H7 (cell line): ENCODE measurements at regions not wholly inside any gene's neighbourhood (a gene's known extent, or its start where the extent isn't known, plus 50 kb on each side); places are given as distances from the start of the nearest gene placed in this dataset.
"Not testable (repeated sequence)": the region's sequence is repeated elsewhere in the genome, so short reads cannot be mapped to it uniquely, and the experiment has no call there.

Experiments
- DNase-seq: peaks from one replicate; pipeline ENCODE4 v3.0.0; 2012
- H3K27me3 ChIP-seq: 2 replicates; pipeline ENCODE4 v1.6.0; 2011; ENCODE audit warnings: mild to moderate bottlenecking, low read length; ENCODE audit not compliant: control insufficient read depth, insufficient read depth
- H3K36me3 ChIP-seq: replicated peaks from 2 replicates; pipeline ENCODE4 v1.5.1; 2011; ENCODE audit warnings: low read length; ENCODE audit not compliant: control insufficient read depth, insufficient read depth
- H3K4me3 ChIP-seq: 2 replicates; pipeline ENCODE4 v1.5.1; 2011; ENCODE audit warnings: low read depth, mild to moderate bottlenecking, control low read depth, low read length, moderate library complexity; ENCODE audit not compliant: insufficient read depth

GRCh38 chr9:115524453-115525059 lies 406.6 kb upstream of the TNC start:
- Histone ChIP-seq H3K36me3 (peaks cover 39% of the 10 kb centered on the region), H3K4me3 (no peak overlapping the region), H3K27me3 (no peaks in the 10 kb centered on the region)
- DNase-seq, result peak; percentile 7

GRCh38 chr9:115525111-115526058 lies 407.4 kb upstream of the TNC start:
- DNase-seq, result no peak
- H3K27me3 ChIP-seq, result no peaks in the 10 kb centered on the region
- H3K4me3 ChIP-seq, result no peak overlapping the region
- peaks cover 36% of the 10 kb centered on the region for H3K36me3 ChIP-seq

- no peak for DNase-seq
- H3K4me3 ChIP-seq, result no peak overlapping the region
- no peaks in the 10 kb centered on the region for H3K27me3 ChIP-seq
- H3K36me3 ChIP-seq, result peaks cover 3% of the 10 kb centered on the region
These were observed 413.6 kb upstream of the TNC start for GRCh38 chr9:115531410-115532125.

- DNase-seq, result no peak
- Histone ChIP-seq H3K36me3 (peaks cover 2% of the 10 kb centered on the region; the same call in 1 of the 2 replicates), H3K27me3 (no peaks in the 10 kb centered on the region), H3K4me3 (no peak overlapping the region)
These were observed 415.6 kb upstream of the TNC start for GRCh38 chr9:115533511-115533910.

GRCh38 chr9:115540091-115540490 lies 422.1 kb upstream of the TNC start:
- Histone ChIP-seq H3K4me3 (no peak overlapping the region), H3K27me3 (no peaks in the 10 kb centered on the region), H3K36me3 (no peaks in the 10 kb centered on the region)
- DNase-seq, result no peak

GRCh38 chr9:115543511-115543910 lies 425.6 kb upstream of the TNC start:
- no peaks in the 10 kb centered on the region for H3K27me3 ChIP-seq
- H3K4me3 ChIP-seq, result no peak overlapping the region
- no peak for DNase-seq
- no peaks in the 10 kb centered on the region for H3K36me3 ChIP-seq

GRCh38 chr9:115548609-115549260 lies 430.8 kb upstream of the TNC start:
- H3K4me3 ChIP-seq, result no peak overlapping the region
- no peak for DNase-seq
- H3K27me3 ChIP-seq, result no peaks in the 10 kb centered on the region
- H3K36me3 ChIP-seq, result no peaks in the 10 kb centered on the region

GRCh38 chr9:115551396-115551795 lies 433.4 kb upstream of the TNC start:
- Histone ChIP-seq H3K4me3 (no peak overlapping the region), H3K27me3 (no peaks in the 10 kb centered on the region), H3K36me3 (peaks cover under 1% of the 10 kb centered on the region; the same call in 1 of the 2 replicates)
- DNase-seq, result no peak

GRCh38 chr9:115553060-115553773 lies 435.3 kb upstream of the TNC start:
- Histone ChIP-seq H3K36me3 (peaks cover 2% of the 10 kb centered on the region; the same call in 1 of the 2 replicates), H3K4me3 (no peak overlapping the region), H3K27me3 (no peaks in the 10 kb centered on the region)
- no peak for DNase-seq

GRCh38 chr9:115556432-115556831 lies 438.5 kb upstream of the TNC start:
- DNase-seq, result no peak
- Histone ChIP-seq H3K27me3 (no peaks in the 10 kb centered on the region), H3K4me3 (no peak overlapping the region), H3K36me3 (peaks cover 2% of the 10 kb centered on the region; the same call in 1 of the 2 replicates)

- Histone ChIP-seq H3K36me3 (no peaks in the 10 kb centered on the region), H3K27me3 (no peaks in the 10 kb centered on the region), H3K4me3 (no peak overlapping the region)
- DNase-seq, result no peak
These were observed 457.2 kb upstream of the TNC start for GRCh38 chr9:115575147-115575546.

GRCh38 chr9:115585458-115585857 lies 467.5 kb upstream of the TNC start:
- not testable (repeated sequence) for H3K4me3 ChIP-seq, H3K36me3 ChIP-seq, H3K27me3 ChIP-seq, DNase-seq

GRCh38 chr9:115587310-115587709 lies 469.4 kb upstream of the TNC start:
- Histone ChIP-seq H3K36me3 (no peaks in the 10 kb centered on the region), H3K4me3 (no peak overlapping the region), H3K27me3 (no peaks in the 10 kb centered on the region)
- DNase-seq, result no peak

GRCh38 chr9:115590011-115590410 lies 472.1 kb upstream of the TNC start:
- Histone ChIP-seq H3K27me3 (no peaks in the 10 kb centered on the region), H3K36me3 (no peaks in the 10 kb centered on the region), H3K4me3 (no peak overlapping the region)
- DNase-seq, result no peak
